ENCODE measurements at regions not wholly inside any gene's neighbourhood (a gene's known extent, or its start where the extent isn't known, plus 50 kb on each side); places are given as distances from the start of the nearest gene placed in this dataset.

GRCh38 chr3:166783206-166783605 is 596.9 kb downstream of the ZBBX start:
- WGBS: 76% methylated on average over 2 of the region's 2 CpGs
- no peaks in the 10 kb centered on the region for H3K27me3 ChIP-seq
- no peak overlapping the region for H3K27ac ChIP-seq (replicated peaks in 1 of 4)
- H3K4me3 ChIP-seq: no peak overlapping the region
- H3K36me3 ChIP-seq: no peaks in the 10 kb centered on the region
- no peak for TF ChIP-seq CTCF (IDR thresholded peaks at IDR 0.05)
- TF ChIP-seq POLR2AphosphoS5 (IDR thresholded peaks at IDR 0.05): no peak
- no peak for TF ChIP-seq EP300 (IDR thresholded peaks at IDR 0.05)
- TF ChIP-seq POLR2A (IDR thresholded peaks at IDR 0.05; ENCODE audit: low read depth): no peak
- H3K9me3 ChIP-seq: no peaks in the 10 kb centered on the region
- intact Hi-C loops (cut with DNase I): no loop called here
- H3K4me1 ChIP-seq: no peaks in the 10 kb centered on the region
- no peak for DNase-seq (ENCODE audit: extremely low spot score)

DNA sequence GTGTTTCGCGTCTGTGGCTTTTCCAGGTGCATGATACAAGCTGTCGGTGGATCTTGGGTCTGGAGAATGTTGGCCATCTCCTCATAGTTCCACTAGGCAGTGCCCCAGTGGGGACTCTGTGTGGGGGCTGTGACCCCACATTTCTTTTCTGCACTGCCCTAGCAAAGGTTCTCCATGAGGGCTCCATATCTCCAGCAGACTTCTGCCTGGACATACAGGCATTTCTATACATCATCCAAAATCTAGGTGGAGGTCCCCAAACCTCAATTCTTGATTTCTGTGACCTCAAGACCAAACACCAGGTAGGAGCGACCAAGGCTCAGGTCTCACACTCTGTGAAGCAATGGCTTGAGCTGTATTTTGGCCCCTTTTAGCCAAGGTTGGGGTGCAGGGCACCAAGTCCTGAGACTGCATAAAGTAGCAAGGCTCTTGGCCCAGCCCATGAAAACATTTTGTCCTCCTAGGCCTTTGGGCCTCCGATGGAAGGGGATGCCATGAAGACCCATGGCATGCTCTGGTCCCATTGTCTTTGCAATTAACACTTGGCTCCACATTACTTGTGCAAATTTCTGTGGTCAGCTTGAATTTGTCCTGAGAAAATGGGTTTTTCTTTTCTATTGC is 615.3 kb downstream of the ZBBX start:
- 88% methylated on average over 5 of the region's 5 CpGs for WGBS
- H3K36me3 ChIP-seq: no peaks in the 10 kb centered on the region
- peaks cover 0 to 6% (median 0%) of the 10 kb centered on the region in 4 donors for H3K9me3 ChIP-seq
- intact Hi-C loops (cut with DNase I): no loop called here
- no peak overlapping the region for H3K27ac ChIP-seq (replicated peaks in 1 of 4)
- no peak for DNase-seq (ENCODE audit: extremely low spot score)
- no peaks in the 10 kb centered on the region for H3K27me3 ChIP-seq
- TF ChIP-seq CTCF (IDR thresholded peaks at IDR 0.05) (no peak), EP300 (IDR thresholded peaks at IDR 0.05) (no peak), POLR2AphosphoS5 (IDR thresholded peaks at IDR 0.05) (no peak), POLR2A (IDR thresholded peaks at IDR 0.05; ENCODE audit: low read depth) (no peak)
- H3K4me3 ChIP-seq: no peak overlapping the region
- H3K4me1 ChIP-seq: no peaks in the 10 kb centered on the region

- Histone ChIP-seq H3K36me3 (no peaks in the 10 kb centered on the region), H3K9me3 (peaks cover 0 to 10% (median 7%) of the 10 kb centered on the region in 4 donors), H3K27me3 (no peaks in the 10 kb centered on the region), H3K27ac (replicated peaks in 1 of 4) (no peak overlapping the region), H3K4me1 (no peaks in the 10 kb centered on the region), H3K4me3 (no peak overlapping the region)
- WGBS: 84% methylated on average over 9 of the region's 9 CpGs
- TF ChIP-seq POLR2A (IDR thresholded peaks at IDR 0.05; ENCODE audit: low read depth): no peak
- no peak for TF ChIP-seq POLR2AphosphoS5 (IDR thresholded peaks at IDR 0.05)
- no peak for TF ChIP-seq EP300 (IDR thresholded peaks at IDR 0.05)
- no peak for TF ChIP-seq CTCF (IDR thresholded peaks at IDR 0.05)
- DNase-seq (ENCODE audit: extremely low spot score): no peak
- intact Hi-C loops (cut with DNase I): no loop called here
Observed at GRCh38 chr3:166759736-166760513, 620.2 kb downstream of the ZBBX start.

DNA sequence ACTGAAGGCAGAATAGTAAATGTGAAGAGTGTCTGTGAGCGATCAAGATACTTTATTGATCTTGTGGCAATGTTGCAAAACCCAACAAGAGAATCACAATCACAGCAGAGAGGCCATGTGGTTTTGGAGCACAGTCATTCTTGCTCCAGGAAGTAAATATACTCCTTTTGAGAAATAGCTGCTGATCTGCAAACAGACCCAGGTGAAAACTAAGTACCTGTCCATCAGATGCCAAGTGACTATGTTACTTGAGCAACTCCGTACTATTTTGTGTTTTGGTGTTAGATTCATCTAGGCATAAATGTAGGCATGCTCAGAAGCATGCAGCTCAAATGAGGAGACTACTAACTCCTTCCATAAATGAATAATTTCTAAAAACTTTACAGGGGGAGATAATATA is 627.9 kb downstream of the ZBBX start:
- H3K27me3 ChIP-seq: no peaks in the 10 kb centered on the region
- no peak for TF ChIP-seq POLR2A (IDR thresholded peaks at IDR 0.05; ENCODE audit: low read depth)
- TF ChIP-seq CTCF (IDR thresholded peaks at IDR 0.05): no peak
- no peak for TF ChIP-seq POLR2AphosphoS5 (IDR thresholded peaks at IDR 0.05)
- TF ChIP-seq EP300 (IDR thresholded peaks at IDR 0.05): no peak
- H3K36me3 ChIP-seq: no peaks in the 10 kb centered on the region
- H3K4me3 ChIP-seq: no peak overlapping the region
- H3K27ac ChIP-seq (replicated peaks in 1 of 4): no peak overlapping the region
- DNase-seq (ENCODE audit: extremely low spot score): no peak
- intact Hi-C loops (cut with DNase I): no loop called here
- peaks cover 0 to 13% (median 6%) of the 10 kb centered on the region in 4 donors for H3K9me3 ChIP-seq
- H3K4me1 ChIP-seq: no peaks in the 10 kb centered on the region
- 91% methylated on average over 2 of the region's 2 CpGs for WGBS

Measured in esophagus muscularis mucosa (tissue), 4 donors.